H9 (cell line): ENCODE measurements at regions not wholly inside any gene's neighbourhood (a gene's known extent, or its start where the extent isn't known, plus 50 kb on each side); places are given as distances from the start of the nearest gene placed in this dataset.

Experiments
- DNase-seq: peaks from one replicate; pipeline ENCODE4 v3.0.0-alpha.2; 2017
- H2AFZ ChIP-seq: one replicate; pipeline ENCODE4 v1.6.1; 2013; ENCODE audit warnings: mild to moderate bottlenecking, low read length, control low read depth, moderate library complexity
- H2AK5ac ChIP-seq: 2 replicates; pipeline ENCODE4 v1.6.1; 2013; ENCODE audit warnings: low read length, control low read depth, mixed read lengths; ENCODE audit not compliant: insufficient read length
- H2BK120ac ChIP-seq: one replicate; pipeline ENCODE4 v1.6.1; 2013; ENCODE audit warnings: low read depth, mild to moderate bottlenecking, low read length, control low read depth, inconsistent platforms; ENCODE audit not compliant: poor library complexity, severe bottlenecking
- H2BK12ac ChIP-seq: 2 replicates; pipeline ENCODE4 v1.6.1; 2013; ENCODE audit warnings: low read length, control low read depth, mixed read lengths, low read depth; ENCODE audit not compliant: insufficient read length
- H2BK15ac ChIP-seq: 2 replicates; pipeline ENCODE4 v1.6.1; 2013; ENCODE audit warnings: low read depth, low read length, control low read depth
- H2BK20ac ChIP-seq: one replicate; pipeline ENCODE4 v1.6.1; 2013; ENCODE audit warnings: low read depth, mild to moderate bottlenecking, low read length, control low read depth, inconsistent platforms; ENCODE audit not compliant: poor library complexity, severe bottlenecking
- H2BK5ac ChIP-seq: 2 replicates; pipeline ENCODE4 v1.6.1; 2013; ENCODE audit warnings: low read length, control low read depth, mixed read lengths; ENCODE audit not compliant: insufficient read length
- H3K14ac ChIP-seq: 2 replicates; pipeline ENCODE4 v1.6.1; 2013; ENCODE audit warnings: low read length, control low read depth; ENCODE audit not compliant: insufficient read depth
- H3K18ac ChIP-seq: 2 replicates; pipeline ENCODE4 v1.6.1; 2013; ENCODE audit warnings: low read depth, mild to moderate bottlenecking, mixed read lengths, low read length, control low read depth; ENCODE audit not compliant: insufficient read length
- H3K23ac ChIP-seq: 2 replicates; pipeline ENCODE4 v1.6.1; 2013; ENCODE audit warnings: low read length, control low read depth, mixed read lengths, low read depth; ENCODE audit not compliant: insufficient read length
- H3K23me2 ChIP-seq: 2 replicates; pipeline ENCODE4 v1.6.1; 2013; ENCODE audit warnings: low read depth, mild to moderate bottlenecking, mixed read lengths, low read length, control low read depth; ENCODE audit not compliant: insufficient read length, poor library complexity, severe bottlenecking
- H3K27ac ChIP-seq: 2 replicates; pipeline ENCODE4 v1.5.1; 2013; ENCODE audit warnings: low read length, control low read depth, mixed read lengths, low read depth; ENCODE audit not compliant: insufficient read length
- H3K27me3 ChIP-seq: 2 replicates; pipeline ENCODE4 v1.6.1; 2013; ENCODE audit warnings: low read length, control low read depth, inconsistent platforms; ENCODE audit not compliant: insufficient read depth
- H3K4ac ChIP-seq: 2 replicates; pipeline ENCODE4 v1.6.1; 2013; ENCODE audit warnings: low read depth, mild to moderate bottlenecking, control low read depth, inconsistent platforms, low read length, moderate library complexity
- H3K4me1 ChIP-seq: 2 replicates; pipeline ENCODE4 v1.6.1; 2013; ENCODE audit warnings: low read length, control low read depth, inconsistent platforms; ENCODE audit not compliant: insufficient read depth
- H3K4me2 ChIP-seq: 2 replicates; pipeline ENCODE4 v1.6.1; 2013; ENCODE audit warnings: low read length, control low read depth, mixed read lengths; ENCODE audit not compliant: insufficient read length, insufficient read depth
- H3K56ac ChIP-seq: 2 replicates; pipeline ENCODE4 v1.6.1; 2013; ENCODE audit warnings: low read depth, mild to moderate bottlenecking, mixed read lengths, low read length, control low read depth; ENCODE audit not compliant: insufficient read length
- H3K79me1 ChIP-seq: 2 replicates; pipeline ENCODE4 v1.6.1; 2013; ENCODE audit warnings: low read depth, mild to moderate bottlenecking, moderate library complexity, low read length, control low read depth, inconsistent platforms; ENCODE audit not compliant: insufficient read depth, poor library complexity, severe bottlenecking
- H3K79me2 ChIP-seq: 2 replicates; pipeline ENCODE4 v1.6.1; 2013; ENCODE audit warnings: low read length, control low read depth, inconsistent platforms; ENCODE audit not compliant: insufficient read depth
- H3K9ac ChIP-seq: 2 replicates; pipeline ENCODE4 v1.6.1; 2013; ENCODE audit warnings: low read length, control low read depth, mixed read lengths; ENCODE audit not compliant: insufficient read length; ENCODE audit errors: extremely low read depth
- H3K9me3 ChIP-seq: one replicate; pipeline ENCODE4 v1.6.1; 2013; ENCODE audit warnings: low read depth, low read length, inconsistent platforms; ENCODE audit not compliant: control insufficient read depth
- H3T11ph ChIP-seq: one replicate; pipeline ENCODE4 v1.6.1; 2013; ENCODE audit warnings: mild to moderate bottlenecking, low read length, control low read depth, inconsistent platforms
- H4K20me1 ChIP-seq: one replicate; pipeline ENCODE4 v1.6.1; 2013; ENCODE audit not compliant: control insufficient read depth, insufficient read length, insufficient read depth
- H4K5ac ChIP-seq: 2 replicates; pipeline ENCODE4 v1.6.1; 2013; ENCODE audit warnings: low read depth, mild to moderate bottlenecking, mixed read lengths, low read length, control low read depth; ENCODE audit not compliant: insufficient read length
- H4K8ac ChIP-seq: replicated peaks from 2 replicates; pipeline ENCODE4 v1.6.1; 2013; ENCODE audit warnings: low read length, control low read depth, mixed read lengths, low read depth; ENCODE audit not compliant: insufficient read length
- H4K91ac ChIP-seq: 2 replicates; pipeline ENCODE4 v1.6.1; 2013; ENCODE audit warnings: low read depth, mild to moderate bottlenecking, moderate library complexity, mixed read lengths, low read length, control low read depth; ENCODE audit not compliant: insufficient read length
- H3K27ac Mint-ChIP-seq, 3 experiments: 2 replicates in 2 of 3; 3 replicates in 1 of 3; pipeline ENCODE4 v1.8.0; 2020 to 2021; ENCODE audit warnings: mixed read lengths in 3 of 3, mild to moderate bottlenecking in 1 of 3, moderate library complexity in 1 of 3
- H3K27me3 Mint-ChIP-seq: 2 replicates; pipeline ENCODE4 v1.8.0; 2021; ENCODE audit warnings: low read depth, mild to moderate bottlenecking, moderate library complexity, mixed read lengths
- H3K36me3 Mint-ChIP-seq, 3 experiments: 2 replicates in 2 of 3; 3 replicates in 1 of 3; pipeline ENCODE4 v1.8.0; 2020 to 2021; ENCODE audit warnings: low read depth in 3 of 3, mixed read lengths in 3 of 3; ENCODE audit not compliant: insufficient read depth in 1 of 3
- H3K4me1 Mint-ChIP-seq, 2 experiments: 2 replicates each; pipeline ENCODE4 v1.8.0; 2020; ENCODE audit warnings: mixed read lengths in 2 of 2
- H3K4me3 Mint-ChIP-seq, 2 experiments: 2 replicates in 1 of 2; 3 replicates in 1 of 2; pipeline ENCODE4 v1.8.0; 2020 to 2021; ENCODE audit warnings: mild to moderate bottlenecking in 2 of 2, mixed read lengths in 2 of 2, moderate library complexity in 1 of 2
- H3K9me3 Mint-ChIP-seq, 2 experiments: 2 replicates in 1 of 2; 3 replicates in 1 of 2; pipeline ENCODE4 v1.8.0; 2020; ENCODE audit warnings: mild to moderate bottlenecking in 2 of 2, mixed read lengths in 2 of 2, moderate library complexity in 1 of 2
- CTCF ChIP-seq: fragments of 200-600 bp; sonication (generic); conservative IDR thresholded peaks from 3 replicates; pipeline ENCODE4 v1.8.0; 2021; ENCODE audit warnings: antibody characterized with exemption, mild to moderate bottlenecking
- WGBS: extraction: QIAGEN DNeasy Blood & Tissue Kit; methylation state at CpG from one replicate; pipeline ENCODE4 v1.1.7; 2013; ENCODE audit warnings: missing lambda C conversion rate, low lambda C conversion rate, mixed read lengths; ENCODE audit not compliant: insufficient read length; ENCODE audit errors: extremely low coverage; 5-methylcytosine and 5-hydroxymethylcytosine counted together

- Histone ChIP-seq H4K20me1 (no peaks in the 10 kb centered on the region), H2AK5ac (no peak overlapping the region), H2BK15ac (no peak overlapping the region), H3T11ph (no peak overlapping the region), H4K91ac (no peak overlapping the region), H2BK12ac (no peak overlapping the region), H3K27me3 (no peaks in the 10 kb centered on the region), H3K18ac (no peak overlapping the region), H3K23me2 (no peaks in the 10 kb centered on the region), H3K9ac (no peak overlapping the region), H2BK5ac (no peak overlapping the region), H3K56ac (no peak overlapping the region), H3K4me1 (no peaks in the 10 kb centered on the region), H4K8ac (no peak overlapping the region), H2AFZ (no peak overlapping the region), H3K27ac (no peak overlapping the region), H3K9me3 (no peaks in the 10 kb centered on the region), H3K79me1 (no peaks in the 10 kb centered on the region), H2BK120ac (no peak overlapping the region), H2BK20ac (no peak overlapping the region), H3K4ac (no peak overlapping the region), H3K79me2 (no peaks in the 10 kb centered on the region), H4K5ac (no peak overlapping the region), H3K23ac (no peak overlapping the region), H3K4me2 (no peak overlapping the region), H3K14ac (no peak overlapping the region)
- Mint-ChIP-seq H3K4me1 (peaks cover 0 to 3% of the 10 kb centered on the region in 2 experiments; a peak in 2 of 4 replicates), H3K27ac (no peak overlapping the region), H3K27me3 (peaks cover 3% of the 10 kb centered on the region; the same call in 1 of the 2 replicates), H3K36me3 (no peaks in the 10 kb centered on the region), H3K4me3 (no peak overlapping the region), H3K9me3 (no peaks in the 10 kb centered on the region)
- DNase-seq: peak; percentile 37
- TF ChIP-seq CTCF: peak; percentile 26; the same call in 1 of the 3 replicates
- no CpG with 5 or more reads among the region's 3 CpGs for WGBS
Measured at GRCh38 chr9:6126377-6126776, 89.2 kb upstream of the IL33 start.
